H1 (cell line): ENCODE measurements at regions not wholly inside any gene's neighbourhood (a gene's known extent, or its start where the extent isn't known, plus 50 kb on each side); places are given as distances from the start of the nearest gene placed in this dataset.

Experiments used
- CEBPB ChIP-seq: IDR thresholded peaks from 2 replicates; pipeline ENCODE4 v1.6.1; 2012; ENCODE audit warnings: low read depth, low read length
- EZH2 ChIP-seq: fragments of 200-600 bp; sonication (generic); IDR thresholded peaks from 2 replicates; pipeline ENCODE4 v1.7.1; 2012; ENCODE audit warnings: low read depth, mild to moderate bottlenecking, moderate library complexity, low read length, inconsistent platforms; ENCODE audit not compliant: severe bottlenecking
- HDAC2 ChIP-seq, 2 experiments: fragments of 300-600 bp in 1 of 2; sonication (generic) in 1 of 2; IDR thresholded peaks; 2 replicates each; pipeline ENCODE4 v1.6.1; 2011 to 2012; ENCODE audit warnings: low read depth in 2 of 2, low read length in 2 of 2, mild to moderate bottlenecking in 2 of 2, moderate library complexity in 2 of 2, borderline replicate concordance in 1 of 2, inconsistent platforms in 1 of 2
- KDM1A ChIP-seq: fragments of 200-600, 300-600 bp; sonication (generic); IDR thresholded peaks from 2 replicates; pipeline ENCODE4 v1.7.1; 2016; ENCODE audit warnings: mild to moderate bottlenecking, low read length, borderline replicate concordance
- KDM4A ChIP-seq: IDR thresholded peaks from one replicate; pipeline ENCODE4 v1.7.1; 2012; ENCODE audit warnings: low read depth, mild to moderate bottlenecking, moderate library complexity, low read length, inconsistent platforms; ENCODE audit not compliant: severe bottlenecking
- POLR2A ChIP-seq, 2 experiments: IDR thresholded peaks; 1 replicate in 1 of 2; 2 replicates in 1 of 2; pipeline ENCODE4 v1.6.1; 2011; ENCODE audit warnings: low read depth in 2 of 2, low read length in 2 of 2, mild to moderate bottlenecking in 2 of 2; ENCODE audit errors: control extremely low read depth in 1 of 2
- RFX5 ChIP-seq: IDR thresholded peaks from 2 replicates; pipeline ENCODE4 v1.6.1; 2011; ENCODE audit warnings: low read depth, low read length, improper control_type of control experiment, borderline replicate concordance
- RNF2 ChIP-seq: fragments of 200-900, 300-1000 bp; sonication (generic); IDR thresholded peaks from 2 replicates; pipeline ENCODE4 v1.7.1; 2016; ENCODE audit warnings: borderline replicate concordance, low read depth, mild to moderate bottlenecking, antibody characterized with exemption, low read length; ENCODE audit not compliant: poor library complexity, severe bottlenecking; ENCODE audit errors: missing control alignments
- SIN3A ChIP-seq, 2 experiments: IDR thresholded peaks in 1 of 2; conservative IDR thresholded peaks in 1 of 2; 2 replicates each; pipeline ENCODE4 v1.6.1; 2011 to 2012; ENCODE audit warnings: low read length in 2 of 2, improper control_type of control experiment in 1 of 2, low read depth in 1 of 2, mild to moderate bottlenecking in 1 of 2
- TAF1 ChIP-seq: IDR thresholded peaks from 2 replicates; pipeline ENCODE4 v1.6.1; 2011; ENCODE audit warnings: mild to moderate bottlenecking, low read depth, low read length
- TF ChIP-seq, protein P1 (sequence below), 3 experiments: IDR thresholded peaks; 1 replicate in 2 of 3; 2 replicates in 1 of 3; pipeline versions ENCODE4 v1.5.1 to v1.6.1; 2011; ENCODE audit warnings: low read length in 3 of 3, mild to moderate bottlenecking in 3 of 3, inconsistent platforms in 2 of 3, low read depth in 1 of 3, moderate library complexity in 1 of 3; ENCODE audit not compliant: insufficient read depth in 1 of 3; ENCODE audit errors: control extremely low read depth in 1 of 3

GRCh38 chr1:193929374-193930033 lies 743.1 kb upstream of the B3GALT2 start:
- TF ChIP-seq KDM4A (no peak), RFX5 (no peak), HDAC2 (IDR thresholded peaks at IDR 0.05; ENCODE audit: borderline replicate concordance in 1 of 2, low read depth in 2 of 2, low read length in 2 of 2) (no peak), TAF1 (no peak), POLR2A (IDR thresholded peaks at IDR 0.05; ENCODE audit: control extremely low read depth in 1 of 2, low read depth in 2 of 2, low read length in 2 of 2) (no peak), RNF2 (no peak), CEBPB (no peak), KDM1A (no peak), SIN3A (conservative IDR thresholded peaks at IDR 0.05 in 1 of 2, IDR thresholded peaks at IDR 0.05 in 1 of 2; ENCODE audit: low read depth in 1 of 2, low read length in 2 of 2) (no peak), EZH2 (no peak)
- TF ChIP-seq, protein P1, sequence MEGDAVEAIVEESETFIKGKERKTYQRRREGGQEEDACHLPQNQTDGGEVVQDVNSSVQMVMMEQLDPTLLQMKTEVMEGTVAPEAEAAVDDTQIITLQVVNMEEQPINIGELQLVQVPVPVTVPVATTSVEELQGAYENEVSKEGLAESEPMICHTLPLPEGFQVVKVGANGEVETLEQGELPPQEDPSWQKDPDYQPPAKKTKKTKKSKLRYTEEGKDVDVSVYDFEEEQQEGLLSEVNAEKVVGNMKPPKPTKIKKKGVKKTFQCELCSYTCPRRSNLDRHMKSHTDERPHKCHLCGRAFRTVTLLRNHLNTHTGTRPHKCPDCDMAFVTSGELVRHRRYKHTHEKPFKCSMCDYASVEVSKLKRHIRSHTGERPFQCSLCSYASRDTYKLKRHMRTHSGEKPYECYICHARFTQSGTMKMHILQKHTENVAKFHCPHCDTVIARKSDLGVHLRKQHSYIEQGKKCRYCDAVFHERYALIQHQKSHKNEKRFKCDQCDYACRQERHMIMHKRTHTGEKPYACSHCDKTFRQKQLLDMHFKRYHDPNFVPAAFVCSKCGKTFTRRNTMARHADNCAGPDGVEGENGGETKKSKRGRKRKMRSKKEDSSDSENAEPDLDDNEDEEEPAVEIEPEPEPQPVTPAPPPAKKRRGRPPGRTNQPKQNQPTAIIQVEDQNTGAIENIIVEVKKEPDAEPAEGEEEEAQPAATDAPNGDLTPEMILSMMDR (IDR thresholded peaks at IDR 0.05; ENCODE audit: control extremely low read depth in 1 of 3, insufficient read depth in 1 of 3, low read depth in 1 of 3, low read length in 3 of 3) = no peak
